ENCODE measurements at regions not wholly inside any gene's neighbourhood (a gene's known extent, or its start where the extent isn't known, plus 50 kb on each side); places are given as distances from the start of the nearest gene placed in this dataset.
A peak's percentile ranks its signal among the peaks of the same experiment; 100 is the strongest.

GRCh38 chr4:55752810-55753209, 66.8 kb upstream of the EXOC1L start:
- intact Hi-C loops (cut with DNase I), result no loop called here
- DNase-seq, result no peak

- intact Hi-C loops (cut with DNase I), result no loop called here
- no peak for DNase-seq
Measured at GRCh38 chr4:55753856-55754255, 65.7 kb upstream of the EXOC1L start.

- intact Hi-C loops (cut with DNase I), result no loop called here
- no peak for DNase-seq
Measured at GRCh38 chr4:55754754-55755350, 64.7 kb upstream of the EXOC1L start.

- intact Hi-C loops (cut with DNase I), result no loop called here
- DNase-seq, result no peak
Measured at GRCh38 chr4:55756208-55756607, 63.4 kb upstream of the EXOC1L start.

GRCh38 chr4:55757356-55757952, 62.1 kb upstream of the EXOC1L start:
- intact Hi-C loops (cut with DNase I), result no loop called here

GRCh38 chr4:55758066-55758465, 61.5 kb upstream of the EXOC1L start:
- DNase-seq, result no peak
- intact Hi-C loops (cut with DNase I), result no loop called here

More at GRCh38 chr4:55757356-55757952, 62.1 kb upstream of the EXOC1L start:
- DNase-seq, result no peak

- intact Hi-C loops (cut with DNase I), result no loop called here
- peak in 1 of 10 donors; percentile 50 for DNase-seq
Measured at GRCh38 chr4:55758570-55758969, 61.0 kb upstream of the EXOC1L start.

- intact Hi-C loops (cut with DNase I), result no loop called here
- DNase-seq, result no peak
Measured at GRCh38 chr4:55762819-55763218, 56.8 kb upstream of the EXOC1L start.

GRCh38 chr4:55763996-55764395, 55.6 kb upstream of the EXOC1L start:
- intact Hi-C loops (cut with DNase I), result no loop called here
- no peak for DNase-seq

GRCh38 chr4:55765070-55765469, 54.5 kb upstream of the EXOC1L start:
- intact Hi-C loops (cut with DNase I), result no loop called here

GRCh38 chr4:55768291-55768690, 51.3 kb upstream of the EXOC1L start:
- intact Hi-C loops (cut with DNase I), result no loop called here
- DNase-seq, result no peak

More at GRCh38 chr4:55765070-55765469, 54.5 kb upstream of the EXOC1L start:
- DNase-seq, result no peak
